HCT116 (cell line): ENCODE measurements at regions not wholly inside any gene's neighbourhood (a gene's known extent, or its start where the extent isn't known, plus 50 kb on each side); places are given as distances from the start of the nearest gene placed in this dataset.

Experiments used
- ATAC-seq: fragments of 200-7000 bp; cut with Tn5 transposase; 2 replicates; pipeline ENCODE4 v1.9.1; 2020; ENCODE audit warnings: mild to moderate bottlenecking, moderate library complexity
- BruUV-seq: library from RNA; stranded (reverse); fragments of 400-500 nt; replicated peaks from 2 replicates; lab custom pipeline; 2021; lab: Mats Ljungman, UMichigan
- CTCF ChIA-PET: fragments of 300-600 bp; sonication (Branson Sonifier 250); formaldehyde crosslinking; loops from one replicate; lab custom pipeline; 2021; ENCODE audit warnings: antibody characterized with exemption; lab: Charles Lee
- POLR2A ChIA-PET: fragments of 300-600, 350-600 bp; sonication (Branson Sonifier 250); formaldehyde crosslinking; loops from one replicate; lab custom pipeline; 2021; ENCODE audit warnings: antibody characterized with exemption; lab: Charles Lee
- RAD21 ChIA-PET, 2 experiments: fragments of 300-600 bp; sonication (Branson Sonifier 250); formaldehyde crosslinking; loops; one replicate each; lab custom pipeline; 2023; ENCODE audit warnings: low total read pairs in 2 of 2; ENCODE audit not compliant: uncharacterized antibody in 2 of 2, unreplicated experiment in 2 of 2, low non-redundant PET in 1 of 2; lab: Charles Lee
- DNase-seq: peaks from one replicate; pipeline ENCODE4 v3.0.0-alpha.2; 2010; ENCODE audit warnings: low read depth, low spot score
- H2AFZ ChIP-seq: fragments of 200-600 bp; shearing (Covaris generic), sonication (generic); 2 replicates; pipeline ENCODE4 v1.6.1; 2017; ENCODE audit warnings: low read depth, mixed run types, mixed read lengths, antibody characterized with exemption, low read length; ENCODE audit not compliant: poor library complexity, severe bottlenecking
- H3K27ac ChIP-seq: 2 replicates; pipeline ENCODE4 v1.5.1; 2012; ENCODE audit warnings: low read depth, low read length
- H3K27me3 ChIP-seq: fragments of 200-600 bp; sonication (generic); 2 replicates; pipeline ENCODE4 v1.6.1; 2016; ENCODE audit warnings: mixed run types, low read length, mixed read lengths; ENCODE audit not compliant: insufficient read depth
- H3K36me3 ChIP-seq, 2 experiments: fragments of 200-500 bp in 1 of 2; fragments of 200-600 bp in 1 of 2; sonication (Bioruptor generic) in 1 of 2; sonication (generic) in 1 of 2; 2 replicates each; pipeline versions ENCODE4 v1.5.1 to v1.6.1; 2014 to 2016; ENCODE audit warnings: low read length in 2 of 2, inconsistent platforms in 1 of 2, mixed read lengths in 1 of 2, mixed run types in 1 of 2; ENCODE audit not compliant: insufficient read depth in 2 of 2, control insufficient read depth in 1 of 2
- H3K4me1 ChIP-seq, 2 experiments: fragments of 200-600 bp in 1 of 2; sonication (generic) in 1 of 2; 2 replicates each; pipeline versions ENCODE4 v1.5.1 to v1.6.1; 2012 to 2017; ENCODE audit warnings: low read length in 2 of 2, inconsistent platforms in 1 of 2, mild to moderate bottlenecking in 1 of 2, mixed read lengths in 1 of 2, mixed run types in 1 of 2, moderate library complexity in 1 of 2; ENCODE audit not compliant: insufficient read depth in 2 of 2, control insufficient read depth in 1 of 2
- H3K4me2 ChIP-seq: fragments of 200-600 bp; sonication (generic); 2 replicates; pipeline ENCODE4 v1.6.1; 2017; ENCODE audit warnings: mixed run types, low read length, mixed read lengths
- H3K4me3 ChIP-seq, 2 experiments: fragments of 200-600 bp in 1 of 2; sonication (generic) in 1 of 2; replicated peaks in 1 of 2; 2 replicates each; pipeline ENCODE4 v1.5.1; 2011 to 2016; ENCODE audit warnings: low read length in 2 of 2, control low read depth in 1 of 2, low read depth in 1 of 2, mild to moderate bottlenecking in 1 of 2, mixed read lengths in 1 of 2, mixed run types in 1 of 2
- H3K79me2 ChIP-seq: fragments of 200-600 bp; sonication (generic); 2 replicates; pipeline ENCODE4 v1.6.1; 2017; ENCODE audit warnings: mild to moderate bottlenecking, mixed run types, low read length, moderate library complexity, mixed read lengths; ENCODE audit not compliant: insufficient read depth
- H3K9ac ChIP-seq: fragments of 200-600 bp; sonication (generic); 2 replicates; pipeline ENCODE4 v1.6.1; 2016; ENCODE audit warnings: low read length, mixed read lengths
- H3K9me2 ChIP-seq: fragments of 200-600 bp; sonication (generic), shearing (Covaris generic); 2 replicates; pipeline ENCODE4 v1.6.1; 2017; ENCODE audit warnings: mixed run types, mild to moderate bottlenecking, moderate library complexity; ENCODE audit not compliant: insufficient read depth
- H3K9me3 ChIP-seq, 2 experiments: fragments of 200-500 bp in 1 of 2; fragments of 200-600 bp in 1 of 2; sonication (Bioruptor generic) in 1 of 2; sonication (generic) in 1 of 2; 2 replicates each; pipeline ENCODE4 v1.6.1; 2014 to 2017; ENCODE audit warnings: low read length in 2 of 2, mixed read lengths in 2 of 2, inconsistent platforms in 1 of 2, low read depth in 1 of 2, mild to moderate bottlenecking in 1 of 2, mixed run types in 1 of 2, moderate library complexity in 1 of 2; ENCODE audit not compliant: control insufficient read depth in 1 of 2, insufficient read depth in 1 of 2
- H4K20me1 ChIP-seq: fragments of 200-600 bp; sonication (generic), shearing (Covaris generic); 2 replicates; pipeline ENCODE4 v1.6.1; 2017; ENCODE audit warnings: mixed run types, mild to moderate bottlenecking, moderate library complexity; ENCODE audit not compliant: insufficient read depth
- CBX3 ChIP-seq: IDR thresholded peaks from 2 replicates; pipeline ENCODE4 v1.6.1; 2012; ENCODE audit warnings: low read depth
- CEBPB ChIP-seq: IDR thresholded peaks from 2 replicates; pipeline ENCODE4 v1.6.1; 2012; ENCODE audit warnings: low read depth
- EZH2 ChIP-seq: fragments of 200-600 bp; sonication (generic); IDR thresholded peaks from 2 replicates; pipeline ENCODE4 v1.6.1; 2017; ENCODE audit warnings: antibody characterized with exemption, mixed run types
- RAD21 ChIP-seq: IDR thresholded peaks from 2 replicates; pipeline ENCODE4 v1.6.1; 2012; ENCODE audit warnings: low read depth, mild to moderate bottlenecking
- SP1 ChIP-seq: IDR thresholded peaks from 2 replicates; pipeline ENCODE4 v1.6.1; 2012; ENCODE audit warnings: low read depth
- TCF7L2 ChIP-seq: IDR thresholded peaks from 2 replicates; pipeline ENCODE4 v1.7.0; 2011; ENCODE audit warnings: borderline replicate concordance, inconsistent platforms; ENCODE audit not compliant: insufficient read depth, insufficient read length; ENCODE audit errors: extremely low read depth
- YY1 ChIP-seq: IDR thresholded peaks from 2 replicates; pipeline ENCODE4 v1.6.1; 2011; ENCODE audit warnings: low read length, low read depth, moderate library complexity, mild to moderate bottlenecking; ENCODE audit not compliant: insufficient replicate concordance; ENCODE audit errors: extremely low read depth
- intact Hi-C: fragments of 100-400 bp; cut with micrococcal nuclease; formaldehyde crosslinking; loops from 2 replicates; pipeline ENCODE4 v1.10.0; 2022
- TF ChIP-seq, protein P1 (sequence below): IDR thresholded peaks from 2 replicates; pipeline ENCODE4 v1.6.1; 2012
- TF ChIP-seq, protein P2 (sequence below): IDR thresholded peaks from 2 replicates; pipeline ENCODE4 v1.6.1; 2012
- TF ChIP-seq, protein P3 (sequence below): IDR thresholded peaks from 2 replicates; pipeline ENCODE4 v1.6.1; 2012; ENCODE audit warnings: low read depth

DNA sequence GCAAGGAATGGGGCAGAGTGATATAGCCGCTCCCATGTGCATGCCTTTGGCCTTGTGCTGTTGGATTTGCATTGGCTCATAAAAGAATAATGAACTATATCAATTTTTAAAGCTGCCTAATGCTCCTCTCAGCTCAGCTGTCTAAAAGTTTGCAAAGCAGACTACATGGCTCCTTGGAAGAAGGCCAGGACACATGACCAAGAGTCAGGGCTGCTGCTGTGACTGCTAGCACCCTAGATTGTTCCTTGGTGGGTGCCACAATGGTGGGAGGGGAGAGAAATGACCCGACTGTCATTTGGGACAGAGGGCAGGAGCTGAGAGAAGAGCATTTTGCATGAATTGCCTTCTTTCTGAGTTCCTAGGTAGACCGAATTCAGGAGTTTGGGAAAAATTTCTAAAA is 307.9 kb downstream of the PDCD6IP start:
- intact Hi-C loops = no loop called here
- H3K4me1 ChIP-seq = no peaks in the 10 kb centered on the region
- H3K27ac ChIP-seq = no peak overlapping the region
- H3K36me3 ChIP-seq = no peaks in the 10 kb centered on the region
- RAD21 ChIA-PET = no interaction called here
- H3K27me3 ChIP-seq = peaks cover 5% of the 10 kb centered on the region
- no peak overlapping the region for H3K4me2 ChIP-seq
- H3K79me2 ChIP-seq = no peaks in the 10 kb centered on the region
- TF ChIP-seq, protein P1, sequence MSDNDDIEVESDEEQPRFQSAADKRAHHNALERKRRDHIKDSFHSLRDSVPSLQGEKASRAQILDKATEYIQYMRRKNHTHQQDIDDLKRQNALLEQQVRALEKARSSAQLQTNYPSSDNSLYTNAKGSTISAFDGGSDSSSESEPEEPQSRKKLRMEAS = no peak
- TF ChIP-seq, protein P2, sequence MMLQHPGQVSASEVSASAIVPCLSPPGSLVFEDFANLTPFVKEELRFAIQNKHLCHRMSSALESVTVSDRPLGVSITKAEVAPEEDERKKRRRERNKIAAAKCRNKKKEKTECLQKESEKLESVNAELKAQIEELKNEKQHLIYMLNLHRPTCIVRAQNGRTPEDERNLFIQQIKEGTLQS = no peak
- no peak for TF ChIP-seq SP1
- TF ChIP-seq, protein P3, sequence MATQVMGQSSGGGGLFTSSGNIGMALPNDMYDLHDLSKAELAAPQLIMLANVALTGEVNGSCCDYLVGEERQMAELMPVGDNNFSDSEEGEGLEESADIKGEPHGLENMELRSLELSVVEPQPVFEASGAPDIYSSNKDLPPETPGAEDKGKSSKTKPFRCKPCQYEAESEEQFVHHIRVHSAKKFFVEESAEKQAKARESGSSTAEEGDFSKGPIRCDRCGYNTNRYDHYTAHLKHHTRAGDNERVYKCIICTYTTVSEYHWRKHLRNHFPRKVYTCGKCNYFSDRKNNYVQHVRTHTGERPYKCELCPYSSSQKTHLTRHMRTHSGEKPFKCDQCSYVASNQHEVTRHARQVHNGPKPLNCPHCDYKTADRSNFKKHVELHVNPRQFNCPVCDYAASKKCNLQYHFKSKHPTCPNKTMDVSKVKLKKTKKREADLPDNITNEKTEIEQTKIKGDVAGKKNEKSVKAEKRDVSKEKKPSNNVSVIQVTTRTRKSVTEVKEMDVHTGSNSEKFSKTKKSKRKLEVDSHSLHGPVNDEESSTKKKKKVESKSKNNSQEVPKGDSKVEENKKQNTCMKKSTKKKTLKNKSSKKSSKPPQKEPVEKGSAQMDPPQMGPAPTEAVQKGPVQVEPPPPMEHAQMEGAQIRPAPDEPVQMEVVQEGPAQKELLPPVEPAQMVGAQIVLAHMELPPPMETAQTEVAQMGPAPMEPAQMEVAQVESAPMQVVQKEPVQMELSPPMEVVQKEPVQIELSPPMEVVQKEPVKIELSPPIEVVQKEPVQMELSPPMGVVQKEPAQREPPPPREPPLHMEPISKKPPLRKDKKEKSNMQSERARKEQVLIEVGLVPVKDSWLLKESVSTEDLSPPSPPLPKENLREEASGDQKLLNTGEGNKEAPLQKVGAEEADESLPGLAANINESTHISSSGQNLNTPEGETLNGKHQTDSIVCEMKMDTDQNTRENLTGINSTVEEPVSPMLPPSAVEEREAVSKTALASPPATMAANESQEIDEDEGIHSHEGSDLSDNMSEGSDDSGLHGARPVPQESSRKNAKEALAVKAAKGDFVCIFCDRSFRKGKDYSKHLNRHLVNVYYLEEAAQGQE = no peak
- no peak for TF ChIP-seq RAD21
- TF ChIP-seq TCF7L2 = no peak
- TF ChIP-seq EZH2 = no peak
- no peak for TF ChIP-seq CEBPB
- TF ChIP-seq CBX3 = no peak
- no peak for TF ChIP-seq YY1
- H2AFZ ChIP-seq = no peak overlapping the region
- CTCF ChIA-PET = no interaction called here
- no peaks in the 10 kb centered on the region for H4K20me1 ChIP-seq
- no TSS peak for BruUV-seq
- H3K9me2 ChIP-seq = no peaks in the 10 kb centered on the region
- POLR2A ChIA-PET = no interaction called here
- no peak overlapping the region for H3K9ac ChIP-seq
- H3K9me3 ChIP-seq = no peaks in the 10 kb centered on the region
- no peak for DNase-seq
- no peak for ATAC-seq
- no peak overlapping the region for H3K4me3 ChIP-seq
